Activated B cell treated with CpG ODN at 0.5 μM for 24 hours (primary cell): ENCODE measurements at regions not wholly inside any gene's neighbourhood (a gene's known extent, or its start where the extent isn't known, plus 50 kb on each side); places are given as distances from the start of the nearest gene placed in this dataset.

Source experiments
- ATAC-seq: fragments of 200-7000 bp; cut with Tn5 transposase; one replicate; pipeline ENCODE4 v1.10.0; 2021; ENCODE audit warnings: low read depth, mild to moderate bottlenecking, moderate library complexity
- CTCF ChIA-PET: fragments of 350-600 bp; sonication (Branson Sonifier 250); formaldehyde crosslinking; loops from one replicate; lab custom pipeline; 2021; ENCODE audit warnings: antibody characterized with exemption; lab: Charles Lee
- POLR2A ChIA-PET: fragments of 350-600 bp; sonication (Branson Sonifier 250); formaldehyde crosslinking; loops from one replicate; lab custom pipeline; 2021; ENCODE audit warnings: antibody characterized with exemption; lab: Charles Lee
- DNase-seq: peaks from one replicate; pipeline ENCODE4 v3.0.0; 2022
- H3K27ac Mint-ChIP-seq: one replicate; pipeline ENCODE4 v1.8.0; 2020; ENCODE audit warnings: mixed read lengths
- H3K27me3 Mint-ChIP-seq: one replicate; pipeline ENCODE4 v1.8.0; 2021; ENCODE audit warnings: mixed read lengths
- H3K36me3 Mint-ChIP-seq: one replicate; pipeline ENCODE4 v1.8.0; 2021; ENCODE audit warnings: low read depth, mixed read lengths
- H3K4me1 Mint-ChIP-seq: one replicate; pipeline ENCODE4 v1.8.0; 2021; ENCODE audit warnings: mixed read lengths
- H3K4me3 Mint-ChIP-seq: one replicate; pipeline ENCODE4 v1.8.0; 2020; ENCODE audit warnings: mild to moderate bottlenecking, mixed read lengths
- H3K9me3 Mint-ChIP-seq: one replicate; pipeline ENCODE4 v1.8.0; 2020; ENCODE audit warnings: mixed read lengths
- CTCF ChIP-seq: fragments of 200-600 bp; IDR thresholded peaks from one replicate; pipeline ENCODE4 v1.8.0; 2022; ENCODE audit warnings: antibody characterized with exemption, mild to moderate bottlenecking
- intact Hi-C: fragments of 100-400 bp; cut with micrococcal nuclease; formaldehyde crosslinking; loops from one replicate; pipeline ENCODE4 v1.15.1; 2024

GRCh38 chr14:28703482-28703881 is 63.1 kb upstream of the FOXG1 start:
- Mint-ChIP-seq H3K27me3 (no peaks in the 10 kb centered on the region), H3K27ac (no peak overlapping the region), H3K4me3 (no peak overlapping the region), H3K36me3 (no peaks in the 10 kb centered on the region), H3K4me1 (no peaks in the 10 kb centered on the region), H3K9me3 (no peaks in the 10 kb centered on the region)
- ChIA-PET POLR2A (no interaction called here), CTCF (no interaction called here)
- intact Hi-C loops, result no loop called here
- no peak for ATAC-seq
- TF ChIP-seq CTCF, result no peak
- DNase-seq, result no peak

DNA sequence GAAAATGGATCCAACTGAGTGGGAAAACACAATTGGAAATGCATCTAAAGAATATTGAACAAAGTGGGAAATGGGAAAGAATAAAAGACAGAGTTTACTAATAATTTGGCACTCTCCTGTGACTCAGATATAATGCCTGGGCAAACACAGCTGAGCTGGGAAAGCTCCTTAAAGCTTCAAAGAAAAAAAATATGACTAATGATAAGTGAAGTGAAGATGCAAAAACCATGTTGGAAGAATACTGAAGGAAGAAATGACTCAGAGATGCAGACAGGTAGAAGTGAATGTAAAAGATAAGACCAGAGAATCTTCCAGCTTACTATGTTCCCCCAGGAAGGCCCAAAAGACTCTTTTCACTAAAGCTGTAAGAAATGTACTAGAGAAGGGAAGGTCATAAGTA is 62.4 kb upstream of the FOXG1 start:
- Mint-ChIP-seq H3K27me3 (no peaks in the 10 kb centered on the region), H3K9me3 (no peaks in the 10 kb centered on the region), H3K4me1 (no peaks in the 10 kb centered on the region), H3K36me3 (no peaks in the 10 kb centered on the region), H3K4me3 (no peak overlapping the region), H3K27ac (no peak overlapping the region)
- ChIA-PET CTCF (no interaction called here), POLR2A (no interaction called here)
- intact Hi-C loops, result no loop called here
- TF ChIP-seq CTCF, result no peak
- DNase-seq (no peak), ATAC-seq (no peak)

- TF ChIP-seq CTCF, result no peak
- Mint-ChIP-seq H3K4me3 (no peak overlapping the region), H3K9me3 (peaks cover 4% of the 10 kb centered on the region), H3K27me3 (no peaks in the 10 kb centered on the region), H3K36me3 (no peaks in the 10 kb centered on the region), H3K27ac (no peak overlapping the region), H3K4me1 (no peaks in the 10 kb centered on the region)
- DNase-seq, result no peak
- ChIA-PET CTCF (no interaction called here), POLR2A (no interaction called here)
- ATAC-seq, result no peak
- intact Hi-C loops, result no loop called here
These were observed 58.8 kb upstream of the FOXG1 start for GRCh38 chr14:28707814-28708213.

- no peaks in the 10 kb centered on the region for H3K36me3 Mint-ChIP-seq
- no peaks in the 10 kb centered on the region for H3K27me3 Mint-ChIP-seq
- no peak overlapping the region for H3K27ac Mint-ChIP-seq
- ATAC-seq (no peak), DNase-seq (no peak)
- no peak for TF ChIP-seq CTCF
- H3K9me3 Mint-ChIP-seq, result peaks cover 11% of the 10 kb centered on the region
- ChIA-PET POLR2A (no interaction called here), CTCF (no interaction called here)
- H3K4me1 Mint-ChIP-seq, result no peaks in the 10 kb centered on the region
- intact Hi-C loops, result no loop called here
- no peak overlapping the region for H3K4me3 Mint-ChIP-seq
These were observed 56.8 kb upstream of the FOXG1 start for GRCh38 chr14:28709571-28710305.
